Esophagus squamous epithelium (tissue), 4 donors: ENCODE measurements at regions not wholly inside any gene's neighbourhood (a gene's known extent, or its start where the extent isn't known, plus 50 kb on each side); places are given as distances from the start of the nearest gene placed in this dataset.

Source experiments
- CTCF ChIP-seq, 6 experiments: fragments of 450-650 bp in 4 of 6; fragments of 200-600 bp in 2 of 6; sonication (generic) in 2 of 6; IDR thresholded peaks; one replicate each; pipeline ENCODE4 v1.5.1; 2016 to 2019; ENCODE audit warnings: antibody characterized with exemption in 6 of 6, mild to moderate bottlenecking in 4 of 6, moderate library complexity in 4 of 6
- POLR2A ChIP-seq, 4 donors: fragments of 450-650 bp; IDR thresholded peaks; one replicate each; pipeline ENCODE4 v1.6.1; 2017; ENCODE audit warnings: antibody characterized with exemption in 4 of 4, mild to moderate bottlenecking in 4 of 4, moderate library complexity in 3 of 4

GRCh38 chr2:147156970-147157369 lies 687.9 kb upstream of the ACVR2A start:
- no peak for TF ChIP-seq CTCF (IDR thresholded peaks at IDR 0.05)
- TF ChIP-seq POLR2A (IDR thresholded peaks at IDR 0.05), result no peak
